H9 (cell line): ENCODE measurements at regions not wholly inside any gene's neighbourhood (a gene's known extent, or its start where the extent isn't known, plus 50 kb on each side); places are given as distances from the start of the nearest gene placed in this dataset.

ENCODE experiments used
- DNase-seq: peaks from one replicate; pipeline ENCODE4 v3.0.0-alpha.2; 2017
- H2AFZ ChIP-seq: one replicate; pipeline ENCODE4 v1.6.1; 2013; ENCODE audit warnings: mild to moderate bottlenecking, low read length, control low read depth, moderate library complexity
- H2AK5ac ChIP-seq: 2 replicates; pipeline ENCODE4 v1.6.1; 2013; ENCODE audit warnings: low read length, control low read depth, mixed read lengths; ENCODE audit not compliant: insufficient read length
- H2BK120ac ChIP-seq: one replicate; pipeline ENCODE4 v1.6.1; 2013; ENCODE audit warnings: low read depth, mild to moderate bottlenecking, low read length, control low read depth, inconsistent platforms; ENCODE audit not compliant: poor library complexity, severe bottlenecking
- H2BK12ac ChIP-seq: 2 replicates; pipeline ENCODE4 v1.6.1; 2013; ENCODE audit warnings: low read length, control low read depth, mixed read lengths, low read depth; ENCODE audit not compliant: insufficient read length
- H2BK15ac ChIP-seq: 2 replicates; pipeline ENCODE4 v1.6.1; 2013; ENCODE audit warnings: low read depth, low read length, control low read depth
- H2BK20ac ChIP-seq: one replicate; pipeline ENCODE4 v1.6.1; 2013; ENCODE audit warnings: low read depth, mild to moderate bottlenecking, low read length, control low read depth, inconsistent platforms; ENCODE audit not compliant: poor library complexity, severe bottlenecking
- H2BK5ac ChIP-seq: 2 replicates; pipeline ENCODE4 v1.6.1; 2013; ENCODE audit warnings: low read length, control low read depth, mixed read lengths; ENCODE audit not compliant: insufficient read length
- H3K14ac ChIP-seq: 2 replicates; pipeline ENCODE4 v1.6.1; 2013; ENCODE audit warnings: low read length, control low read depth; ENCODE audit not compliant: insufficient read depth
- H3K18ac ChIP-seq: 2 replicates; pipeline ENCODE4 v1.6.1; 2013; ENCODE audit warnings: low read depth, mild to moderate bottlenecking, mixed read lengths, low read length, control low read depth; ENCODE audit not compliant: insufficient read length
- H3K23ac ChIP-seq: 2 replicates; pipeline ENCODE4 v1.6.1; 2013; ENCODE audit warnings: low read length, control low read depth, mixed read lengths, low read depth; ENCODE audit not compliant: insufficient read length
- H3K23me2 ChIP-seq: 2 replicates; pipeline ENCODE4 v1.6.1; 2013; ENCODE audit warnings: low read depth, mild to moderate bottlenecking, mixed read lengths, low read length, control low read depth; ENCODE audit not compliant: insufficient read length, poor library complexity, severe bottlenecking
- H3K27ac ChIP-seq: 2 replicates; pipeline ENCODE4 v1.5.1; 2013; ENCODE audit warnings: low read length, control low read depth, mixed read lengths, low read depth; ENCODE audit not compliant: insufficient read length
- H3K27me3 ChIP-seq: 2 replicates; pipeline ENCODE4 v1.6.1; 2013; ENCODE audit warnings: low read length, control low read depth, inconsistent platforms; ENCODE audit not compliant: insufficient read depth
- H3K4ac ChIP-seq: 2 replicates; pipeline ENCODE4 v1.6.1; 2013; ENCODE audit warnings: low read depth, mild to moderate bottlenecking, control low read depth, inconsistent platforms, low read length, moderate library complexity
- H3K4me1 ChIP-seq: 2 replicates; pipeline ENCODE4 v1.6.1; 2013; ENCODE audit warnings: low read length, control low read depth, inconsistent platforms; ENCODE audit not compliant: insufficient read depth
- H3K4me2 ChIP-seq: 2 replicates; pipeline ENCODE4 v1.6.1; 2013; ENCODE audit warnings: low read length, control low read depth, mixed read lengths; ENCODE audit not compliant: insufficient read length, insufficient read depth
- H3K56ac ChIP-seq: 2 replicates; pipeline ENCODE4 v1.6.1; 2013; ENCODE audit warnings: low read depth, mild to moderate bottlenecking, mixed read lengths, low read length, control low read depth; ENCODE audit not compliant: insufficient read length
- H3K79me1 ChIP-seq: 2 replicates; pipeline ENCODE4 v1.6.1; 2013; ENCODE audit warnings: low read depth, mild to moderate bottlenecking, moderate library complexity, low read length, control low read depth, inconsistent platforms; ENCODE audit not compliant: insufficient read depth, poor library complexity, severe bottlenecking
- H3K79me2 ChIP-seq: 2 replicates; pipeline ENCODE4 v1.6.1; 2013; ENCODE audit warnings: low read length, control low read depth, inconsistent platforms; ENCODE audit not compliant: insufficient read depth
- H3K9ac ChIP-seq: 2 replicates; pipeline ENCODE4 v1.6.1; 2013; ENCODE audit warnings: low read length, control low read depth, mixed read lengths; ENCODE audit not compliant: insufficient read length; ENCODE audit errors: extremely low read depth
- H3K9me3 ChIP-seq: one replicate; pipeline ENCODE4 v1.6.1; 2013; ENCODE audit warnings: low read depth, low read length, inconsistent platforms; ENCODE audit not compliant: control insufficient read depth
- H3T11ph ChIP-seq: one replicate; pipeline ENCODE4 v1.6.1; 2013; ENCODE audit warnings: mild to moderate bottlenecking, low read length, control low read depth, inconsistent platforms
- H4K20me1 ChIP-seq: one replicate; pipeline ENCODE4 v1.6.1; 2013; ENCODE audit not compliant: control insufficient read depth, insufficient read length, insufficient read depth
- H4K5ac ChIP-seq: 2 replicates; pipeline ENCODE4 v1.6.1; 2013; ENCODE audit warnings: low read depth, mild to moderate bottlenecking, mixed read lengths, low read length, control low read depth; ENCODE audit not compliant: insufficient read length
- H4K8ac ChIP-seq: replicated peaks from 2 replicates; pipeline ENCODE4 v1.6.1; 2013; ENCODE audit warnings: low read length, control low read depth, mixed read lengths, low read depth; ENCODE audit not compliant: insufficient read length
- H4K91ac ChIP-seq: 2 replicates; pipeline ENCODE4 v1.6.1; 2013; ENCODE audit warnings: low read depth, mild to moderate bottlenecking, moderate library complexity, mixed read lengths, low read length, control low read depth; ENCODE audit not compliant: insufficient read length
- H3K27ac Mint-ChIP-seq, 3 experiments: 2 replicates in 2 of 3; 3 replicates in 1 of 3; pipeline ENCODE4 v1.8.0; 2020 to 2021; ENCODE audit warnings: mixed read lengths in 3 of 3, mild to moderate bottlenecking in 1 of 3, moderate library complexity in 1 of 3
- H3K27me3 Mint-ChIP-seq: 2 replicates; pipeline ENCODE4 v1.8.0; 2021; ENCODE audit warnings: low read depth, mild to moderate bottlenecking, moderate library complexity, mixed read lengths
- H3K36me3 Mint-ChIP-seq, 3 experiments: 2 replicates in 2 of 3; 3 replicates in 1 of 3; pipeline ENCODE4 v1.8.0; 2020 to 2021; ENCODE audit warnings: low read depth in 3 of 3, mixed read lengths in 3 of 3; ENCODE audit not compliant: insufficient read depth in 1 of 3
- H3K4me1 Mint-ChIP-seq, 2 experiments: 2 replicates each; pipeline ENCODE4 v1.8.0; 2020; ENCODE audit warnings: mixed read lengths in 2 of 2
- H3K4me3 Mint-ChIP-seq, 2 experiments: 2 replicates in 1 of 2; 3 replicates in 1 of 2; pipeline ENCODE4 v1.8.0; 2020 to 2021; ENCODE audit warnings: mild to moderate bottlenecking in 2 of 2, mixed read lengths in 2 of 2, moderate library complexity in 1 of 2
- H3K9me3 Mint-ChIP-seq, 2 experiments: 2 replicates in 1 of 2; 3 replicates in 1 of 2; pipeline ENCODE4 v1.8.0; 2020; ENCODE audit warnings: mild to moderate bottlenecking in 2 of 2, mixed read lengths in 2 of 2, moderate library complexity in 1 of 2
- CTCF ChIP-seq: fragments of 200-600 bp; sonication (generic); conservative IDR thresholded peaks from 3 replicates; pipeline ENCODE4 v1.8.0; 2021; ENCODE audit warnings: antibody characterized with exemption, mild to moderate bottlenecking
- WGBS: extraction: QIAGEN DNeasy Blood & Tissue Kit; methylation state at CpG from one replicate; pipeline ENCODE4 v1.1.7; 2013; ENCODE audit warnings: missing lambda C conversion rate, low lambda C conversion rate, mixed read lengths; ENCODE audit not compliant: insufficient read length; ENCODE audit errors: extremely low coverage; 5-methylcytosine and 5-hydroxymethylcytosine counted together

GRCh38 chr1:245058436-245058835 is 96.3 kb upstream of the KIF26B start:
- Histone ChIP-seq H4K20me1 (no peaks in the 10 kb centered on the region), H4K91ac (no peak overlapping the region), H4K8ac (no peak overlapping the region), H2BK20ac (no peak overlapping the region), H3K23me2 (no peaks in the 10 kb centered on the region), H3K9ac (no peak overlapping the region), H3K9me3 (peaks cover 6% of the 10 kb centered on the region), H2BK5ac (no peak overlapping the region), H3K14ac (no peak overlapping the region), H3K27me3 (no peaks in the 10 kb centered on the region), H3K18ac (no peak overlapping the region), H2BK120ac (no peak overlapping the region), H3K79me2 (no peaks in the 10 kb centered on the region), H2AK5ac (no peak overlapping the region), H3K4ac (no peak overlapping the region), H3T11ph (no peak overlapping the region), H3K56ac (no peak overlapping the region), H2BK15ac (no peak overlapping the region), H3K27ac (no peak overlapping the region), H3K79me1 (no peaks in the 10 kb centered on the region), H4K5ac (no peak overlapping the region), H3K23ac (no peak overlapping the region), H2BK12ac (no peak overlapping the region), H2AFZ (no peak overlapping the region), H3K4me1 (peaks cover 9% of the 10 kb centered on the region; the same call in 1 of the 2 replicates), H3K4me2 (no peak overlapping the region)
- no CpG with 5 or more reads among the region's 5 CpGs for WGBS
- no peak overlapping the region for H3K27ac Mint-ChIP-seq
- H3K27me3 Mint-ChIP-seq = no peaks in the 10 kb centered on the region
- peaks cover 36 to 37% of the 10 kb centered on the region in 2 experiments for H3K4me1 Mint-ChIP-seq
- DNase-seq = no peak
- no peak overlapping the region for H3K4me3 Mint-ChIP-seq
- peaks cover 11 to 18% (median 16%) of the 10 kb centered on the region in 3 experiments; a peak in 5 of 7 replicates for H3K36me3 Mint-ChIP-seq
- TF ChIP-seq CTCF = no peak
- no peaks in the 10 kb centered on the region for H3K9me3 Mint-ChIP-seq
